ENCODE measurements at regions not wholly inside any gene's neighbourhood (a gene's known extent, or its start where the extent isn't known, plus 50 kb on each side); places are given as distances from the start of the nearest gene placed in this dataset.

DNA sequence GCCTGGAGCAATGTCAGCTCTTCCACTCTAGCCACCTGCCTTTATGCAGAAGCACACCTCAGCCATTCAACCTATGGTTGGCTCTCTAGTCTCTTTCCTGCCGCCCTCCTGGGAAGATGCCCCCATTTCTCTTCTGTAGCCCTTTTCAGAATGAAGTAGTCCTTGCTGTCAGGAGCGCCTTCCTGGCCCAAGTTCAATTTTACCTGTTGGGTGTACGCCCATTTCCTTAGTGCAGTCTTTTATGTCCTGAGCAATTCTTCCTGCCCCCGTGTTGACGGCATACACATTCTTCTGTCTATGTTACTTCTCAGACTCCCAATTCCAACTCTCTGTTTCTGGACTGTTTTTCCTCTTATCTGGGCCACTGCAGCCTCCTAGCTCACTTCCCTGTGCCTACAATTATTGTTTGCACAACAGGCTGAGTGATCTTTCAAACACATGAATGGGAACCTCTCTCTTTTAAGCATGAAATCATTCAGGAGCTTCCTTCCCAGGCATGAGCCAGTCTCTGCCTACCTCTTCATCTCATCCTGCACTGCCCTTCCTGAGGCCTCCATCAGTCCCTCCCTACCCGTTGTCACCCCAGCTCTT, 389.2 kb downstream of the CD83 start (continued):
- TF ChIP-seq, protein P1, sequence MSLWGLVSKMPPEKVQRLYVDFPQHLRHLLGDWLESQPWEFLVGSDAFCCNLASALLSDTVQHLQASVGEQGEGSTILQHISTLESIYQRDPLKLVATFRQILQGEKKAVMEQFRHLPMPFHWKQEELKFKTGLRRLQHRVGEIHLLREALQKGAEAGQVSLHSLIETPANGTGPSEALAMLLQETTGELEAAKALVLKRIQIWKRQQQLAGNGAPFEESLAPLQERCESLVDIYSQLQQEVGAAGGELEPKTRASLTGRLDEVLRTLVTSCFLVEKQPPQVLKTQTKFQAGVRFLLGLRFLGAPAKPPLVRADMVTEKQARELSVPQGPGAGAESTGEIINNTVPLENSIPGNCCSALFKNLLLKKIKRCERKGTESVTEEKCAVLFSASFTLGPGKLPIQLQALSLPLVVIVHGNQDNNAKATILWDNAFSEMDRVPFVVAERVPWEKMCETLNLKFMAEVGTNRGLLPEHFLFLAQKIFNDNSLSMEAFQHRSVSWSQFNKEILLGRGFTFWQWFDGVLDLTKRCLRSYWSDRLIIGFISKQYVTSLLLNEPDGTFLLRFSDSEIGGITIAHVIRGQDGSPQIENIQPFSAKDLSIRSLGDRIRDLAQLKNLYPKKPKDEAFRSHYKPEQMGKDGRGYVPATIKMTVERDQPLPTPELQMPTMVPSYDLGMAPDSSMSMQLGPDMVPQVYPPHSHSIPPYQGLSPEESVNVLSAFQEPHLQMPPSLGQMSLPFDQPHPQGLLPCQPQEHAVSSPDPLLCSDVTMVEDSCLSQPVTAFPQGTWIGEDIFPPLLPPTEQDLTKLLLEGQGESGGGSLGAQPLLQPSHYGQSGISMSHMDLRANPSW (CRISPR knock-in tag; conservative IDR thresholded peaks at IDR 0.05; ENCODE audit: low read depth) = no peak
- TF ChIP-seq, protein P2, sequence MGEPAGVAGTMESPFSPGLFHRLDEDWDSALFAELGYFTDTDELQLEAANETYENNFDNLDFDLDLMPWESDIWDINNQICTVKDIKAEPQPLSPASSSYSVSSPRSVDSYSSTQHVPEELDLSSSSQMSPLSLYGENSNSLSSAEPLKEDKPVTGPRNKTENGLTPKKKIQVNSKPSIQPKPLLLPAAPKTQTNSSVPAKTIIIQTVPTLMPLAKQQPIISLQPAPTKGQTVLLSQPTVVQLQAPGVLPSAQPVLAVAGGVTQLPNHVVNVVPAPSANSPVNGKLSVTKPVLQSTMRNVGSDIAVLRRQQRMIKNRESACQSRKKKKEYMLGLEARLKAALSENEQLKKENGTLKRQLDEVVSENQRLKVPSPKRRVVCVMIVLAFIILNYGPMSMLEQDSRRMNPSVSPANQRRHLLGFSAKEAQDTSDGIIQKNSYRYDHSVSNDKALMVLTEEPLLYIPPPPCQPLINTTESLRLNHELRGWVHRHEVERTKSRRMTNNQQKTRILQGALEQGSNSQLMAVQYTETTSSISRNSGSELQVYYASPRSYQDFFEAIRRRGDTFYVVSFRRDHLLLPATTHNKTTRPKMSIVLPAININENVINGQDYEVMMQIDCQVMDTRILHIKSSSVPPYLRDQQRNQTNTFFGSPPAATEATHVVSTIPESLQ (CRISPR knock-in tag; IDR thresholded peaks at IDR 0.05) = no peak
- TF ChIP-seq CBFB (CRISPR knock-in tag; IDR thresholded peaks at IDR 0.05; ENCODE audit: low read depth) = no peak
- no peak for TF ChIP-seq TEAD1 (CRISPR knock-in tag; IDR thresholded peaks at IDR 0.05)
- TF ChIP-seq OVOL2 (CRISPR knock-in tag; IDR thresholded peaks at IDR 0.05; ENCODE audit: borderline replicate concordance) = no peak
- TF ChIP-seq FOXK1 (CRISPR knock-in tag; IDR thresholded peaks at IDR 0.05) = no peak
- TF ChIP-seq, protein P3, sequence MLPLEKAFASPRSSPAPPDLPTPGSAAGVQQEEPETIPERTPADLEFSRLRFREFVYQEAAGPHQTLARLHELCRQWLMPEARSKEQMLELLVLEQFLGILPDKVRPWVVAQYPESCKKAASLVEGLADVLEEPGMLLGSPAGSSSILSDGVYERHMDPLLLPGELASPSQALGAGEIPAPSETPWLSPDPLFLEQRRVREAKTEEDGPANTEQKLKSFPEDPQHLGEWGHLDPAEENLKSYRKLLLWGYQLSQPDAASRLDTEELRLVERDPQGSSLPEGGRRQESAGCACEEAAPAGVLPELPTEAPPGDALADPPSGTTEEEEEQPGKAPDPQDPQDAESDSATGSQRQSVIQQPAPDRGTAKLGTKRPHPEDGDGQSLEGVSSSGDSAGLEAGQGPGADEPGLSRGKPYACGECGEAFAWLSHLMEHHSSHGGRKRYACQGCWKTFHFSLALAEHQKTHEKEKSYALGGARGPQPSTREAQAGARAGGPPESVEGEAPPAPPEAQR (CRISPR knock-in tag; IDR thresholded peaks at IDR 0.05) = no peak
- TF ChIP-seq KAT7 (CRISPR knock-in tag; IDR thresholded peaks at IDR 0.05; ENCODE audit: borderline replicate concordance) = no peak

DNA sequence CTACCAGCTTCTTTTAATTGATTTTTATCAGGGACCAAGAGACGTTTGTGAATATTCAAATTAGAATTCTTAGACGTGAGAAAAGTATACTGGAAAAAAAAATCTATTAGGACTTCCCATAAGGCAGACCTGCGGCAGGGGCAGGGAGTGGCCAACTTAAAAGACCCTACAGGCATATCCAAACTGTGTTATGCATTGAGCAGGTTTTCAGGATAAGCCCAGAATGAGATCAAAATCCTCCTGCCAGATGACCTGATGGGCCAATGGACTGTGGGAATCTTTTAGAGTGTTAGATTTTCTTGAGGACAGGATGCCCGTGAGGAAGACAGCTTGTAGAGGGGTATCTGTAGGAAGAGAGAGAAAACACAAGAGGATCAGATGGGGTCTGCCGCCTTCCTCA, 391.5 kb downstream of the CD83 start:
- peaks cover 15% of the 10 kb centered on the region for H3K9me3 Mint-ChIP-seq
- CTCF ChIA-PET = interaction anchor here (1.0 kb wide), 1 partner anchor 244 kb away, joined by 3 read pairs; no protein-coding TSS in a partner anchor
- no peak overlapping the region for H3K4me3 Mint-ChIP-seq
- no peak for ATAC-seq
- H3K4me1 Mint-ChIP-seq = peaks cover 6% of the 10 kb centered on the region
- no peak overlapping the region for H3K27ac Mint-ChIP-seq
- no peak for DNase-seq (ENCODE audit: low spot score)
- POLR2A ChIA-PET = no interaction called here
- TF ChIP-seq ZNF317 (CRISPR knock-in tag; IDR thresholded peaks at IDR 0.05; ENCODE audit: borderline replicate concordance, low read depth) (no peak), ETV6 (CRISPR knock-in tag; IDR thresholded peaks at IDR 0.05) (no peak), IRF2 (CRISPR knock-in tag; IDR thresholded peaks at IDR 0.05; ENCODE audit: borderline replicate concordance, low read depth) (no peak), SMAD4 (CRISPR knock-in tag; IDR thresholded peaks at IDR 0.05) (no peak)
- TF ChIP-seq, protein P4, sequence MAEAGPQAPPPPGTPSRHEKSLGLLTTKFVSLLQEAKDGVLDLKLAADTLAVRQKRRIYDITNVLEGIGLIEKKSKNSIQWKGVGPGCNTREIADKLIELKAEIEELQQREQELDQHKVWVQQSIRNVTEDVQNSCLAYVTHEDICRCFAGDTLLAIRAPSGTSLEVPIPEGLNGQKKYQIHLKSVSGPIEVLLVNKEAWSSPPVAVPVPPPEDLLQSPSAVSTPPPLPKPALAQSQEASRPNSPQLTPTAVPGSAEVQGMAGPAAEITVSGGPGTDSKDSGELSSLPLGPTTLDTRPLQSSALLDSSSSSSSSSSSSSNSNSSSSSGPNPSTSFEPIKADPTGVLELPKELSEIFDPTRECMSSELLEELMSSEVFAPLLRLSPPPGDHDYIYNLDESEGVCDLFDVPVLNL (CRISPR knock-in tag; IDR thresholded peaks at IDR 0.05; ENCODE audit: borderline replicate concordance, low read depth) = no peak
- TF ChIP-seq, protein P5, sequence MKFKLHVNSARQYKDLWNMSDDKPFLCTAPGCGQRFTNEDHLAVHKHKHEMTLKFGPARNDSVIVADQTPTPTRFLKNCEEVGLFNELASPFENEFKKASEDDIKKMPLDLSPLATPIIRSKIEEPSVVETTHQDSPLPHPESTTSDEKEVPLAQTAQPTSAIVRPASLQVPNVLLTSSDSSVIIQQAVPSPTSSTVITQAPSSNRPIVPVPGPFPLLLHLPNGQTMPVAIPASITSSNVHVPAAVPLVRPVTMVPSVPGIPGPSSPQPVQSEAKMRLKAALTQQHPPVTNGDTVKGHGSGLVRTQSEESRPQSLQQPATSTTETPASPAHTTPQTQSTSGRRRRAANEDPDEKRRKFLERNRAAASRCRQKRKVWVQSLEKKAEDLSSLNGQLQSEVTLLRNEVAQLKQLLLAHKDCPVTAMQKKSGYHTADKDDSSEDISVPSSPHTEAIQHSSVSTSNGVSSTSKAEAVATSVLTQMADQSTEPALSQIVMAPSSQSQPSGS (CRISPR knock-in tag; IDR thresholded peaks at IDR 0.05; ENCODE audit: borderline replicate concordance, low read depth) = no peak
- TF ChIP-seq, protein P6, sequence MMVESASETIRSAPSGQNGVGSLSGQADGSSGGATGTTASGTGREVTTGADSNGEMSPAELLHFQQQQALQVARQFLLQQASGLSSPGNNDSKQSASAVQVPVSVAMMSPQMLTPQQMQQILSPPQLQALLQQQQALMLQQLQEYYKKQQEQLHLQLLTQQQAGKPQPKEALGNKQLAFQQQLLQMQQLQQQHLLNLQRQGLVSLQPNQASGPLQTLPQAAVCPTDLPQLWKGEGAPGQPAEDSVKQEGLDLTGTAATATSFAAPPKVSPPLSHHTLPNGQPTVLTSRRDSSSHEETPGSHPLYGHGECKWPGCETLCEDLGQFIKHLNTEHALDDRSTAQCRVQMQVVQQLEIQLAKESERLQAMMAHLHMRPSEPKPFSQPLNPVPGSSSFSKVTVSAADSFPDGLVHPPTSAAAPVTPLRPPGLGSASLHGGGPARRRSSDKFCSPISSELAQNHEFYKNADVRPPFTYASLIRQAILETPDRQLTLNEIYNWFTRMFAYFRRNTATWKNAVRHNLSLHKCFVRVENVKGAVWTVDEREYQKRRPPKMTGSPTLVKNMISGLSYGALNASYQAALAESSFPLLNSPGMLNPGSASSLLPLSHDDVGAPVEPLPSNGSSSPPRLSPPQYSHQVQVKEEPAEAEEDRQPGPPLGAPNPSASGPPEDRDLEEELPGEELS (CRISPR knock-in tag; IDR thresholded peaks at IDR 0.05) = no peak
- TF ChIP-seq, protein P7, sequence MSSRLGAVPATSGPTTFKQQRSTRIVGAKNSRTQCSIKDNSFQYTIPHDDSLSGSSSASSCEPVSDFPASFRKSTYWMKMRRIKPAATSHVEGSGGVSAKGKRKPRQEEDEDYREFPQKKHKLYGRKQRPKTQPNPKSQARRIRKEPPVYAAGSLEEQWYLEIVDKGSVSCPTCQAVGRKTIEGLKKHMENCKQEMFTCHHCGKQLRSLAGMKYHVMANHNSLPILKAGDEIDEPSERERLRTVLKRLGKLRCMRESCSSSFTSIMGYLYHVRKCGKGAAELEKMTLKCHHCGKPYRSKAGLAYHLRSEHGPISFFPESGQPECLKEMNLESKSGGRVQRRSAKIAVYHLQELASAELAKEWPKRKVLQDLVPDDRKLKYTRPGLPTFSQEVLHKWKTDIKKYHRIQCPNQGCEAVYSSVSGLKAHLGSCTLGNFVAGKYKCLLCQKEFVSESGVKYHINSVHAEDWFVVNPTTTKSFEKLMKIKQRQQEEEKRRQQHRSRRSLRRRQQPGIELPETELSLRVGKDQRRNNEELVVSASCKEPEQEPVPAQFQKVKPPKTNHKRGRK (CRISPR knock-in tag; IDR thresholded peaks at IDR 0.05; ENCODE audit: borderline replicate concordance) = no peak
- peaks cover 9% of the 10 kb centered on the region for H3K27me3 Mint-ChIP-seq (ENCODE audit: low read depth)
- peaks cover 5% of the 10 kb centered on the region for H3K36me3 Mint-ChIP-seq
